Activated naive CD4-positive, alpha-beta T cell treated with anti-CD3 and anti-CD28 coated beads for 36 hours (primary cell): ENCODE measurements at regions not wholly inside any gene's neighbourhood (a gene's known extent, or its start where the extent isn't known, plus 50 kb on each side); places are given as distances from the start of the nearest gene placed in this dataset.

ENCODE experiments used
- CTCF ChIA-PET: fragments of 350-600 bp; sonication (Branson Sonifier 250); formaldehyde crosslinking; loops from one replicate; lab custom pipeline; 2021; ENCODE audit warnings: antibody characterized with exemption; lab: Charles Lee
- DNase-seq: peaks from one replicate; pipeline ENCODE4 v3.0.0-alpha.2; 2020
- H3K27ac Mint-ChIP-seq: one replicate; pipeline ENCODE4 v1.8.0; 2021; ENCODE audit warnings: mild to moderate bottlenecking, mixed read lengths
- H3K27me3 Mint-ChIP-seq: one replicate; pipeline ENCODE4 v1.8.0; 2021; ENCODE audit warnings: low read depth, mixed read lengths
- H3K36me3 Mint-ChIP-seq: one replicate; pipeline ENCODE4 v1.8.0; 2021; ENCODE audit warnings: low read depth, mixed read lengths
- H3K4me1 Mint-ChIP-seq: one replicate; pipeline ENCODE4 v1.8.0; 2021; ENCODE audit warnings: low read depth, mixed read lengths
- H3K4me3 Mint-ChIP-seq: one replicate; pipeline ENCODE4 v1.8.0; 2021; ENCODE audit warnings: mild to moderate bottlenecking, moderate library complexity, mixed read lengths
- H3K9me3 Mint-ChIP-seq: one replicate; pipeline ENCODE4 v1.8.0; 2021; ENCODE audit warnings: mixed read lengths
- intact Hi-C: fragments of 100-400 bp; cut with micrococcal nuclease; formaldehyde crosslinking; loops from one replicate; pipeline ENCODE4 v1.15.1; 2023

GRCh38 chr2:52178845-52179244, 1146.9 kb upstream of the NRXN1 start:
- H3K27me3 Mint-ChIP-seq: no peaks in the 10 kb centered on the region
- H3K27ac Mint-ChIP-seq: no peak overlapping the region
- H3K4me3 Mint-ChIP-seq: no peak overlapping the region
- no peak for DNase-seq
- H3K36me3 Mint-ChIP-seq: no peaks in the 10 kb centered on the region
- no peaks in the 10 kb centered on the region for H3K4me1 Mint-ChIP-seq
- intact Hi-C loops: no loop called here
- CTCF ChIA-PET: no interaction called here
- peaks cover 2% of the 10 kb centered on the region for H3K9me3 Mint-ChIP-seq

GRCh38 chr2:52145005-52145404, 1113.1 kb upstream of the NRXN1 start:
- intact Hi-C loops: no loop called here
- peaks cover 5% of the 10 kb centered on the region for H3K9me3 Mint-ChIP-seq
- CTCF ChIA-PET: no interaction called here

GRCh38 chr2:52144590-52144989, 1112.7 kb upstream of the NRXN1 start:
- Mint-ChIP-seq H3K27me3 (no peaks in the 10 kb centered on the region), H3K4me1 (no peaks in the 10 kb centered on the region)
- intact Hi-C loops: no loop called here

More at GRCh38 chr2:52145005-52145404, 1113.1 kb upstream of the NRXN1 start:
- no peak overlapping the region for H3K4me3 Mint-ChIP-seq
- no peak for DNase-seq
- no peaks in the 10 kb centered on the region for H3K36me3 Mint-ChIP-seq
- no peaks in the 10 kb centered on the region for H3K27me3 Mint-ChIP-seq
- no peak overlapping the region for H3K27ac Mint-ChIP-seq
- no peaks in the 10 kb centered on the region for H3K4me1 Mint-ChIP-seq

GRCh38 chr2:52141076-52141475, 1109.1 kb upstream of the NRXN1 start:
- intact Hi-C loops: no loop called here
- no peak for DNase-seq
- H3K27ac Mint-ChIP-seq: no peak overlapping the region
- CTCF ChIA-PET: interaction anchor here (1.4 kb wide), 1 partner anchor 10 kb away, joined by 3 read pairs; no protein-coding TSS in a partner anchor
- peaks cover 6% of the 10 kb centered on the region for H3K9me3 Mint-ChIP-seq
- H3K27me3 Mint-ChIP-seq: no peaks in the 10 kb centered on the region
- no peak overlapping the region for H3K4me3 Mint-ChIP-seq
- H3K4me1 Mint-ChIP-seq: no peaks in the 10 kb centered on the region
- H3K36me3 Mint-ChIP-seq: no peaks in the 10 kb centered on the region

More at GRCh38 chr2:52144590-52144989, 1112.7 kb upstream of the NRXN1 start:
- Mint-ChIP-seq H3K27ac (no peak overlapping the region), H3K4me3 (no peak overlapping the region), H3K9me3 (peaks cover 5% of the 10 kb centered on the region), H3K36me3 (no peaks in the 10 kb centered on the region)
- CTCF ChIA-PET: no interaction called here
- DNase-seq: no peak

GRCh38 chr2:52139241-52139640, 1107.3 kb upstream of the NRXN1 start:
- CTCF ChIA-PET: no interaction called here
- intact Hi-C loops: no loop called here
- no peak overlapping the region for H3K4me3 Mint-ChIP-seq

DNA sequence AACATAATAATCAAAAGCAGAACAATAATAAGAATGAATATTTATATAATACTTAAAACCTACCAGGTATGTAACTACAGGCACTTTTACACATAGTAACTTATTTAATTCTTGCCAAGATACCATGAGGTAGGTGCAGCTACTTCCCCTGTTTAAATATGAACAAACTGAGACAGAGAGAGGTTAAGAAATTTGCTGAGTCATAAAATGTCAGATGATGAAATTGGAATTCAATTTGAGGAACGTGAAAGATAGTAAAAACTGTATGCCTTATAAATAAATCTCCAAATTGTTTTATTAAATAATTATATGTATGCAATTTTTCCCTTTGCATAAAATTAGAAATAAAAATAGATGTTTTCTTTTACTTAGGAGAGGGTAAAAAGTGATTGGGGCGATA, 1103.3 kb upstream of the NRXN1 start:
- Mint-ChIP-seq H3K4me1 (no peaks in the 10 kb centered on the region), H3K9me3 (peaks cover 6% of the 10 kb centered on the region), H3K36me3 (peaks cover 1% of the 10 kb centered on the region), H3K4me3 (no peak overlapping the region), H3K27me3 (no peaks in the 10 kb centered on the region), H3K27ac (no peak overlapping the region)
- CTCF ChIA-PET: no interaction called here
- no peak for DNase-seq
- intact Hi-C loops: no loop called here

More at GRCh38 chr2:52139241-52139640, 1107.3 kb upstream of the NRXN1 start:
- no peak overlapping the region for H3K27ac Mint-ChIP-seq
- H3K36me3 Mint-ChIP-seq: no peaks in the 10 kb centered on the region
- DNase-seq: no peak
- peaks cover 6% of the 10 kb centered on the region for H3K9me3 Mint-ChIP-seq
- no peaks in the 10 kb centered on the region for H3K4me1 Mint-ChIP-seq
- no peaks in the 10 kb centered on the region for H3K27me3 Mint-ChIP-seq

- H3K27me3 Mint-ChIP-seq: no peaks in the 10 kb centered on the region
- CTCF ChIA-PET: no interaction called here
- no peak overlapping the region for H3K4me3 Mint-ChIP-seq
- DNase-seq: no peak
- no peaks in the 10 kb centered on the region for H3K4me1 Mint-ChIP-seq
- H3K27ac Mint-ChIP-seq: no peak overlapping the region
- H3K9me3 Mint-ChIP-seq: peaks cover 20% of the 10 kb centered on the region
- intact Hi-C loops: no loop called here
- peaks cover 1% of the 10 kb centered on the region for H3K36me3 Mint-ChIP-seq
These were observed 1096.1 kb upstream of the NRXN1 start for GRCh38 chr2:52128081-52128480.

DNA sequence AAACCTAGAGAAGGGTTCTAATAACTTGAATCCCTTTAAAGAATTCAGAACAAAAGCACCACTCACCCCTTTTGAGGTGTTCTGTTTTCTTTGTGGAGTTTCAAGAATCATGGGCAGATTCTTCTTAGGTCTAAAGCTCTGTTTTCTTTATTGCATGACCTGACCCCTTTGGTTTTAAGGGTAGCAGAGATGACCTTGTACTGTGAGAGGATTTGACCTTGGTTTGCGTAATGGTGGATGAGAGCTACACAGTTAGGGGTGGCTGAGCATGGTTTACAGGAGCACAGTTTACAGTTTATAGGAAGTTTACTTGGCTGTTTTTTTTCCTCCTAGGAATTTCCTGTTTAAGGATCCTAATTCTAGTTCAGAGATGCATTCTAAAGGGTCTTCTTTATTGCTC, 1095.6 kb upstream of the NRXN1 start:
- Mint-ChIP-seq H3K4me1 (no peaks in the 10 kb centered on the region), H3K4me3 (no peak overlapping the region), H3K27ac (no peak overlapping the region), H3K36me3 (peaks cover 1% of the 10 kb centered on the region), H3K27me3 (no peaks in the 10 kb centered on the region), H3K9me3 (peaks cover 20% of the 10 kb centered on the region)
- CTCF ChIA-PET: no interaction called here
- intact Hi-C loops: no loop called here
- no peak for DNase-seq

DNA sequence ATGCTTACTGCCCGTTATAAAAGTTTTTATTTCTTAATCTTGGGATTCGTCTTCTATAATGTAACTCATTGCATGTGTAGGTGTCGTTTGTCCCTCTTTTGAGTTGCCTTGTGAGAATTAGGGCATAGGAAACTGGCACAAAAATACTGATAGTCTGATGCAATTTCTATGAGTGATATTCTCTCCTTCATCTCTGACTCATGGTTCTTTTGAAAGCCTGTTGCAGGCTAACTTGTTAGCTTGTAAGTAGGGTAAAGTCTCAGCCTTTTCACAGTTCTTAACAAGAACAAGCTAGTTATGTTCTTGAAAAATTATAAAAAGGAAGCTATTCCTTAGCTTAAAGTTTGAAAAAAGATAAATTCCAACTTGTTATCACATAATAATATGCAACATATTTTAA, 1085.4 kb upstream of the NRXN1 start:
- H3K9me3 Mint-ChIP-seq: peaks cover 2% of the 10 kb centered on the region

GRCh38 chr2:52115750-52116149, 1083.8 kb upstream of the NRXN1 start:
- H3K27ac Mint-ChIP-seq: no peak overlapping the region
- no peaks in the 10 kb centered on the region for H3K27me3 Mint-ChIP-seq
- H3K4me3 Mint-ChIP-seq: no peak overlapping the region
- H3K4me1 Mint-ChIP-seq: no peaks in the 10 kb centered on the region
- peaks cover 2% of the 10 kb centered on the region for H3K9me3 Mint-ChIP-seq
- CTCF ChIA-PET: no interaction called here
- intact Hi-C loops: no loop called here
- no peak for DNase-seq
- H3K36me3 Mint-ChIP-seq: no peaks in the 10 kb centered on the region

More for the DNA sequence above, 1085.4 kb upstream of the NRXN1 start:
- H3K36me3 Mint-ChIP-seq: no peaks in the 10 kb centered on the region
- no peak overlapping the region for H3K27ac Mint-ChIP-seq
- CTCF ChIA-PET: no interaction called here
- no peak overlapping the region for H3K4me3 Mint-ChIP-seq
- DNase-seq: no peak
- intact Hi-C loops: no loop called here
- H3K27me3 Mint-ChIP-seq: no peaks in the 10 kb centered on the region
- H3K4me1 Mint-ChIP-seq: no peaks in the 10 kb centered on the region

DNA sequence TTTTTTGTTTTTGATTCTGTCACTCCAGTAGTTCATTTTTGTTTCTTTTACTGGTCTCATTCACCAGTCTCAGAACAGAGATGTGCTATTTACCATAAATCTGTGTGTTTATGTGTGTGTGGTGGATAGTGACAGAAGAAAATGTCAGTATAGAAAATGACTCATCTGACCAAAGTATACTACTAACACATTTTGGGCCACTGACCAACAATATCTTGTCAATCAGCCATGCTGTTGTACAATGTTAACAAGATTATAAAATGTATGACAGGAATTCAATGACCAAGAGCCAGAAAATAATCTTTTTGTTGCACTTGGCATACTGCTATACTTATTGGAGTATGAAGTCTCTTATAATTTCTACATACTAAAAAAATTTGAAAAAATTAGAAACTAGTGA, 1081.4 kb upstream of the NRXN1 start:
- CTCF ChIA-PET: no interaction called here
- H3K4me1 Mint-ChIP-seq: no peaks in the 10 kb centered on the region
- DNase-seq: no peak
- intact Hi-C loops: no loop called here
- H3K4me3 Mint-ChIP-seq: no peak overlapping the region
- no peak overlapping the region for H3K27ac Mint-ChIP-seq
- no peaks in the 10 kb centered on the region for H3K27me3 Mint-ChIP-seq
- no peaks in the 10 kb centered on the region for H3K9me3 Mint-ChIP-seq
- H3K36me3 Mint-ChIP-seq: no peaks in the 10 kb centered on the region

DNA sequence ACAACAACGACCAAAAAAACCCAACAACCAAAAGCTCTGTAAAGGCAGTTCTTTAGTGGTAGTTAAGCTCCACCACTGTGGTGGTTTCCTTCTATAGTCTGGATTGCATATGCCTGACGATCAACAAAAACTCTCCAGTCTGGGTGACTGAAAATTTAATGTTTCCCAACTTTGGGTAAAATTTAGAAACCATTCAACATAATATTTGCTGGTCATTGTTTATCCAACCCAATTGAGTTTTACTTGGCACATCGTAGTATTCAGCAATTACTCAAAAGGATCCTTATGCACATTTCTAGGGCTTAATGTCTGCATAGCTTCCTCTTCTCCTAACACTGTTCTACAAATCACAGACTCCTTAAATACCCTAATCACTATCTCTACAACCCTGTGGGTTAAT, 1080.2 kb upstream of the NRXN1 start:
- no peaks in the 10 kb centered on the region for H3K27me3 Mint-ChIP-seq
- no peak for DNase-seq
- CTCF ChIA-PET: no interaction called here
- intact Hi-C loops: no loop called here
- peaks cover under 1% of the 10 kb centered on the region for H3K9me3 Mint-ChIP-seq
- H3K36me3 Mint-ChIP-seq: no peaks in the 10 kb centered on the region
- no peak overlapping the region for H3K4me3 Mint-ChIP-seq
- H3K4me1 Mint-ChIP-seq: no peaks in the 10 kb centered on the region
- H3K27ac Mint-ChIP-seq: no peak overlapping the region

DNA sequence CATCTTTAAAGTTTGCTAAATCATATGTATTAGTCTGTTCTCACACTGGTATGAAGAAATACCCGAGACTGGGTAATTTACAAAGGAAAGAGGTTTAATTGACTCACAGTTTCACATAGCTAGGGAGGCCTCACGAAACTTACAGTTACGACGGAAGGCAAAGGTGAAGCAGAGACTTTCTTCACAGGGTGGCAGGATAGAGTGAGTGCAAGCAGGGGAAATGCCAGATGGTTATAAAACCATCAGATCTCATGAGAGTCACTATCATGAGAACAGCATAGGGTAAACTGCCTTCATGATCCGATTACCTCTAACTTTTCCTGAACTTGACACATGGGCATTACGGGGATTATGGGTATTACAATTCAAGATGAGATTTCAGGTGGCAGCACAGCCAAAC, 1075.2 kb upstream of the NRXN1 start:
- peaks cover 3% of the 10 kb centered on the region for H3K9me3 Mint-ChIP-seq
- CTCF ChIA-PET: no interaction called here
- no peaks in the 10 kb centered on the region for H3K36me3 Mint-ChIP-seq
- no peak overlapping the region for H3K4me3 Mint-ChIP-seq
- no peak overlapping the region for H3K27ac Mint-ChIP-seq
- H3K27me3 Mint-ChIP-seq: no peaks in the 10 kb centered on the region
- DNase-seq: no peak
- H3K4me1 Mint-ChIP-seq: no peaks in the 10 kb centered on the region
- intact Hi-C loops: no loop called here

DNA sequence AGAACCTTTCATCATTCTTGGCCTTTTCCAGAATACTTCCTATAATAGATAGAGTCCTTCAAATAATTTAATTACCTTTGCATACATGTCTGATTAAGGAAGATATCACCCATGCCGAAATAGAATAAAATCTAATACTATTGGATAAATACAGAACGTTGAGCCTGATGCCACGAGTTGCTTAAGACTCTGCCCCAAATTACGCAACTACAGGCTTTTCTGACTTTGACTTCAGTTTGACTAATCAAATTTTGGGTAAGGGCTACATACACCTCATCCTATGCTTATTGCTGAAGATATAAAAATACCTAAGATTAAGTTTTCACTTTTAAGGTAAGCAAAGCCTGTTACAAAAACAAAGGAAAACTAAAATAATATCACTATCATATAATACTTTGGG, 1065.1 kb upstream of the NRXN1 start:
- Mint-ChIP-seq H3K36me3 (no peaks in the 10 kb centered on the region), H3K27ac (no peak overlapping the region), H3K4me3 (no peak overlapping the region), H3K9me3 (peaks cover 1% of the 10 kb centered on the region), H3K27me3 (no peaks in the 10 kb centered on the region), H3K4me1 (no peaks in the 10 kb centered on the region)
- no peak for DNase-seq
- intact Hi-C loops: no loop called here
- CTCF ChIA-PET: no interaction called here
